NCI-H128 (cell line): ENCODE measurements at regions not wholly inside any gene's neighbourhood (a gene's known extent, or its start where the extent isn't known, plus 50 kb on each side); places are given as distances from the start of the nearest gene placed in this dataset.
A peak's percentile ranks its signal among the peaks of the same experiment; 100 is the strongest.
"Not testable (repeated sequence)": the region's sequence is repeated elsewhere in the genome, so short reads cannot be mapped to it uniquely, and the experiment has no call there.

Experiments used
- DNase-seq: peaks from one replicate; lab custom pipeline; 2025; ENCODE audit not compliant: unreplicated experiment; lab: John Stamatoyannopoulos, UW

- DNase-seq = no peak
Measured at GRCh38 chr1:29800522-29800956, 564.2 kb downstream of the PTPRU start.

- no peak for DNase-seq
Measured at GRCh38 chr1:29800120-29800519, 563.8 kb downstream of the PTPRU start.

- DNase-seq = no peak
Measured at GRCh38 chr1:29798699-29799566, 562.6 kb downstream of the PTPRU start.

- DNase-seq = not testable (repeated sequence)
Measured at GRCh38 chr1:29797125-29797524, 560.8 kb downstream of the PTPRU start.

- DNase-seq = not testable (repeated sequence)
Measured at GRCh38 chr1:29795965-29796364, 559.6 kb downstream of the PTPRU start.

- DNase-seq = no peak
Measured at GRCh38 chr1:29793653-29794348, 557.5 kb downstream of the PTPRU start.

- DNase-seq = peak; percentile 89
Measured at GRCh38 chr1:29793101-29793546, 556.8 kb downstream of the PTPRU start.

GRCh38 chr1:29789910-29790247 lies 553.6 kb downstream of the PTPRU start:
- no peak for DNase-seq

- no peak for DNase-seq
Measured at GRCh38 chr1:29789221-29789909, 553.0 kb downstream of the PTPRU start.

- DNase-seq = no peak
Measured at GRCh38 chr1:29786791-29787732, 550.7 kb downstream of the PTPRU start.

- no peak for DNase-seq
Measured at GRCh38 chr1:29786195-29786594, 549.9 kb downstream of the PTPRU start.

GRCh38 chr1:29785554-29785953 lies 549.2 kb downstream of the PTPRU start:
- DNase-seq = no peak

GRCh38 chr1:29785137-29785527 lies 548.8 kb downstream of the PTPRU start:
- DNase-seq = no peak

- no peak for DNase-seq
Measured at GRCh38 chr1:29784276-29785136, 548.2 kb downstream of the PTPRU start.

GRCh38 chr1:29783508-29784275 lies 547.4 kb downstream of the PTPRU start:
- no peak for DNase-seq

GRCh38 chr1:29782846-29783507 lies 546.7 kb downstream of the PTPRU start:
- no peak for DNase-seq

- no peak for DNase-seq
Measured at GRCh38 chr1:29779146-29779545, 542.8 kb downstream of the PTPRU start.

GRCh38 chr1:29777522-29777921 lies 541.2 kb downstream of the PTPRU start:
- no peak for DNase-seq
